ENCODE measurements at regions not wholly inside any gene's neighbourhood (a gene's known extent, or its start where the extent isn't known, plus 50 kb on each side); places are given as distances from the start of the nearest gene placed in this dataset.

DNA sequence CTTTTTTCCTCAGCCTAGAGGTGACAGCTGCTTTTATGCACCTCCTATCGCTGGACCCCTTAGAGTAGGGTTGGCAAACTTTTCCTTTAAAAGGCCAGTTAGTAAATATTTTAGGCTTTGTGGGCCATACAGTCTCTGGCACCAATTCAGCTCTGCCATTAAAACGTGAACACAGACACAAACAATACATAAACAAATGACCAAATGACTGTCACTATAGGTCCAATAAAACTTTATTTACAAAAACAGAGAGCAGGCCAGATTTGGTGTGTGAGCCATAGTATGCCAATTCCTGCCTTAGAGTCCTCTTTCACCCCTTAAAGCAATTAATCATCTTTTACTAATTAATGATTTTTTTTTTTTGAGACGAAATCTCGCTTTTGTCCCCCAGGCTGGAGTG is 61.1 kb upstream of the RPS13 start:
- intact Hi-C loops (cut with DNase I), result no loop called here
- no peak for DNase-seq
- Histone ChIP-seq H3K27ac (no peak overlapping the region), H3K9me3 (no peaks in the 10 kb centered on the region), H3K27me3 (no peaks in the 10 kb centered on the region), H3K36me3 (peaks cover 0 to 69% of the 10 kb centered on the region in 2 donors), H3K4me3 (no peak overlapping the region), H3K4me1 (no peaks in the 10 kb centered on the region)
- TF ChIP-seq, protein P1, sequence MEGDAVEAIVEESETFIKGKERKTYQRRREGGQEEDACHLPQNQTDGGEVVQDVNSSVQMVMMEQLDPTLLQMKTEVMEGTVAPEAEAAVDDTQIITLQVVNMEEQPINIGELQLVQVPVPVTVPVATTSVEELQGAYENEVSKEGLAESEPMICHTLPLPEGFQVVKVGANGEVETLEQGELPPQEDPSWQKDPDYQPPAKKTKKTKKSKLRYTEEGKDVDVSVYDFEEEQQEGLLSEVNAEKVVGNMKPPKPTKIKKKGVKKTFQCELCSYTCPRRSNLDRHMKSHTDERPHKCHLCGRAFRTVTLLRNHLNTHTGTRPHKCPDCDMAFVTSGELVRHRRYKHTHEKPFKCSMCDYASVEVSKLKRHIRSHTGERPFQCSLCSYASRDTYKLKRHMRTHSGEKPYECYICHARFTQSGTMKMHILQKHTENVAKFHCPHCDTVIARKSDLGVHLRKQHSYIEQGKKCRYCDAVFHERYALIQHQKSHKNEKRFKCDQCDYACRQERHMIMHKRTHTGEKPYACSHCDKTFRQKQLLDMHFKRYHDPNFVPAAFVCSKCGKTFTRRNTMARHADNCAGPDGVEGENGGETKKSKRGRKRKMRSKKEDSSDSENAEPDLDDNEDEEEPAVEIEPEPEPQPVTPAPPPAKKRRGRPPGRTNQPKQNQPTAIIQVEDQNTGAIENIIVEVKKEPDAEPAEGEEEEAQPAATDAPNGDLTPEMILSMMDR (IDR thresholded peaks at IDR 0.05), result no peak
- no peak for ATAC-seq

DNA sequence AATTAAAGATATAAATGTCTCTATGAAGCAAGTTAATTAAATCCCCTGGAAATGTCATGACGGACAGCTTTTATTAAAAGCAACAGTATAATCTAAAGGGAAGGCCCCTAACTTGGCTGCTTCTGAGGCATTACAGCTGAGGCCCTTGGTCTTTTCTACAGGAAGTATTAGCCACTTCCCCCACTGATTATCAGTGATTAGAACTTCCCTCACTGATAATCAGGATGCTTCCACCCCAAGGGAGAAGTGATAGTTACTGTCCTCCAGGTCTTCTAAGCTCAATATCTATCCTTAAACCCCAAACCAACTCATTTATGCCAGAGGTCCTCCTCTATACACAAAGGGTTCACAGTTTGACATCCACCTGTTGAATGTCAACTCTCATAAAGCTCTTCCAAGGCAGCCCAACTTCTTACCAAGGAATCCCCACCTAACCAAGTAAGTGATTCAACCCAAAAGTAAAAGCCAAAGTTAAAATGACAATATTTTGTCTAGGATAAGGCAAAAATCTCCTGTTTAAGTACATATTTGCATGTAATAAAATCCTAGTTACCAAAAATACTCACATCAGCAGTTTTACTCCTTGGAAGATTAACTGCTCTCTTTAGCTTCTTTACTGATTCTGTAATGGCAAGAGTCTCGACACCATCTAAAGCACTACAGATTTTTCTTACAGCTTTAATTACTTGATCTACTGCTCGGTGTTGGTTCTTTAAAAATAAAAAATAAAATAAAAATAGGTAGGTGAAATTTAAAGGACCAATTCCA is 58.6 kb upstream of the RPS13 start:
- H3K9me3 ChIP-seq, result no peaks in the 10 kb centered on the region
- H3K4me1 ChIP-seq, result no peaks in the 10 kb centered on the region
- no peak for ATAC-seq
- TF ChIP-seq, protein P1 (IDR thresholded peaks at IDR 0.05), result no peak
- H3K27ac ChIP-seq, result no peak overlapping the region
- no peak overlapping the region for H3K4me3 ChIP-seq
- no peaks in the 10 kb centered on the region for H3K27me3 ChIP-seq
- DNase-seq, result no peak
- peaks cover 0 to 70% of the 10 kb centered on the region in 2 donors for H3K36me3 ChIP-seq
- intact Hi-C loops (cut with DNase I), result no loop called here

GRCh38 chr11:17132654-17133053 is 55.2 kb upstream of the RPS13 start:
- H3K4me1 ChIP-seq, result no peaks in the 10 kb centered on the region
- no peaks in the 10 kb centered on the region for H3K27me3 ChIP-seq
- H3K4me3 ChIP-seq, result no peak overlapping the region
- H3K36me3 ChIP-seq, result peaks cover 0 to 79% of the 10 kb centered on the region in 2 donors
- TF ChIP-seq, protein P1 (IDR thresholded peaks at IDR 0.05), result no peak
- ATAC-seq (no peak), DNase-seq (no peak)
- intact Hi-C loops (cut with DNase I), result no loop called here
- no peak overlapping the region for H3K27ac ChIP-seq
- no peaks in the 10 kb centered on the region for H3K9me3 ChIP-seq

- ATAC-seq (no peak), DNase-seq (no peak)
- Histone ChIP-seq H3K36me3 (peaks cover 0 to 85% of the 10 kb centered on the region in 2 donors), H3K27ac (no peak overlapping the region), H3K4me3 (no peak overlapping the region), H3K27me3 (no peaks in the 10 kb centered on the region), H3K9me3 (no peaks in the 10 kb centered on the region), H3K4me1 (no peaks in the 10 kb centered on the region)
- TF ChIP-seq, protein P1 (IDR thresholded peaks at IDR 0.05), result no peak
- intact Hi-C loops (cut with DNase I), result no loop called here
These were observed 51.5 kb upstream of the RPS13 start for GRCh38 chr11:17129003-17129402.
